Right ventricle myocardium inferior (tissue), 1 donor: ENCODE measurements at regions not wholly inside any gene's neighbourhood (a gene's known extent, or its start where the extent isn't known, plus 50 kb on each side); places are given as distances from the start of the nearest gene placed in this dataset.
"Not testable (repeated sequence)": the region's sequence is repeated elsewhere in the genome, so short reads cannot be mapped to it uniquely, and the experiment has no call there.

Source experiments
- ATAC-seq: fragments of 200-7000 bp; cut with Tn5 transposase; one replicate; pipeline ENCODE4 v1.9.1; 2020; ENCODE audit warnings: mild to moderate bottlenecking, moderate library complexity
- DNase-seq: peaks from one replicate; pipeline ENCODE4 v3.0.0; 2021; ENCODE audit errors: missing footprints
- intact Hi-C: fragments of 100-400 bp; cut with DNase I; formaldehyde crosslinking; loops from one replicate; pipeline ENCODE4 v1.11.0; 2022
- donor health status: DM: no; HTN: yes; CAD: no; lungs with severe emphysema.

DNA sequence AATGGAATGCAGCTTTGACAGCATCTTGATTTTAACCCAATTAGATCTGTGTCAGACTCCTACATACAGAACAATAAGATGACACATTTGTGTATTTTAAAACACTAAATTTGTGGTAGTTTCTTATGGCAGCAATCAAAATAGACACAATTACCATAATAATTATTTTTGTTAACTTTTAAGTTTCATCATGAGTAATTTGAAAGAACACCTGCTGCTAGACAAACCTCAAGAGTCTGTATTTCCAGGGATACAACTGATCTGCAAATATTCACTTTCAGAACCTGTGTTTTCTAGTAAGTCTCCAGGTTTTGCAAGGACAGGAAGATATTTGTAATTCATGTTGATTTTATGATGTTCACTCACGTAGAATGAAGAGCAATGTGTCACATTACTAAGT, 736.8 kb downstream of the DIPK2A start:
- DNase-seq = no peak
- no peak for ATAC-seq
- intact Hi-C loops = no loop called here

DNA sequence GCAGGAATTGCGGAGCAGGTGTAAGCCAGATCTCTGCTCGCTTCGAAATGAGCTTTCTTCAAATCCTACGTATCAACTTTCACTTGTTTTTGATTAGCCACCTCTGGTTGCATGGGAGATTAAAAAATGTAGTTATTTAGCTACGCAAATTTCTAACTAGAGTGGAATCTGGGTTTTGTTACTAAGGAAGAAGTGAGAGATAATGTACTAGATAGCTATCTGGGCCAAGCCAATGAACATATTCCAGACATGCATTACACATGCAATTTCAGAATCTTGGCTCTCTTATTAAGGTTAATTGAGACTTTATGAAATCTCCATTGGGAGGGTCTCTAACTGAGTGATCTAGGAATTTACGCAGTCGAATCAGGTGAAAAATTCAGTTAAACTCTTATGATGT, 765.7 kb downstream of the DIPK2A start:
- ATAC-seq (no peak), DNase-seq (no peak)
- intact Hi-C loops = no loop called here

DNA sequence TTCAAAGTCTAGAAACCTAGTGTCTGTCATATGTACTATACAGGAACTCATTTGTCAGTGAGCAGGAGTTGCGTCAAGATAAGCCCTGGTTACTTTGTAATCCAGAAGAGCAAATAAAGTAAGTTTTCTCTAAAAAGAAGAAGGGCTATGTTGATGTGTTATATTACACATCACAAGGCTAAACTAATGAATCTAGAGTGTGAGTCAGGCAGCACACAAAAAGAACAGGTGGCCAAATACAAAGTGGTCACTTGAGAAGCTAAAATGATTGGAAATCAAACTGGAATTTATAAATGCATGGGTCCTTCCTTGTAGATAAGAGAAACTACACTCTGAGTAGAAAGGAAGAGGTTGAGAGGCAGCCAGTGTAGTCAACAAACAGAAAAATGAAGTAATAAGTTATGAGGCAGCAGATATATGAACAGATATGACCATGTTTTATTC, 771.6 kb downstream of the DIPK2A start:
- intact Hi-C loops = no loop called here

DNA sequence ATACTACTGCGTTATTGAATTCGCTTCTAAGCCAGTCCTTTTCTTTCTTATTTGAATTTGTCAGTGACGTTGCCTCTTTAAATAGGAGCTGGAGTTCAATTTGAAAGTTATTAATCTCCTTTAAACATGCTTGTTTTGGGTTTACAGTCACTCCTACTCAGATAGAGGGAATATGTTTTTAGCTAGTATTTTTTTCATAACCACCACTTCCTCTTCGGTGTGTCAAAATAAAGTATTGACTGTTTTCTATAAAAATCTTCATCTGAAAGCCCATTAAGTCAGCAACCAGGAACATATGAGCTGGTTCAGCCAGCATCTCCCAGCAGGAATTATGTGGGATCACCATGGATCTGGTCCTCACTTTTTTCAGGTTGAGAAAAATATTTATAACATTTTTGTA, 772.9 kb downstream of the DIPK2A start:
- DNase-seq = no peak
- intact Hi-C loops = no loop called here
- ATAC-seq = no peak

More for the DNA sequence above, 771.6 kb downstream of the DIPK2A start:
- DNase-seq (no peak), ATAC-seq (no peak)

DNA sequence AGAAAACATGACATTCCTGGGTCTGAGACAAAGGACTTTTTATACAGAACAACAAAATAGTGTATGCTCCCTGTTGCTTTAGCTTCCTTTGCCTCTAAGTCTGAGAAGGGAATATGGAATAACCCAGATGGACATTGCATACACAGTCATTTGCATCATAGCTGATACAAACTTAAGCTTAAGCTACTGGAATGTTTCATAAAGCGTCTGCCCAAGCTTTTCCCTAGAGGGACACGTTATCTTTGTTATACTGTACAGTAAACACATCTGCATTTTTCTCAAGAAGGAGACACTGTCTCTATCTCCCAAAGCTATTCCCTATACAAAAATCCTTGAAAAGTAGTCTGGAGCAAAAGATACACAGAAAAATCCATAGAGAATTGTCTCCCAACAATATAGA, 775.0 kb downstream of the DIPK2A start:
- intact Hi-C loops = no loop called here
- DNase-seq (no peak), ATAC-seq (no peak)

DNA sequence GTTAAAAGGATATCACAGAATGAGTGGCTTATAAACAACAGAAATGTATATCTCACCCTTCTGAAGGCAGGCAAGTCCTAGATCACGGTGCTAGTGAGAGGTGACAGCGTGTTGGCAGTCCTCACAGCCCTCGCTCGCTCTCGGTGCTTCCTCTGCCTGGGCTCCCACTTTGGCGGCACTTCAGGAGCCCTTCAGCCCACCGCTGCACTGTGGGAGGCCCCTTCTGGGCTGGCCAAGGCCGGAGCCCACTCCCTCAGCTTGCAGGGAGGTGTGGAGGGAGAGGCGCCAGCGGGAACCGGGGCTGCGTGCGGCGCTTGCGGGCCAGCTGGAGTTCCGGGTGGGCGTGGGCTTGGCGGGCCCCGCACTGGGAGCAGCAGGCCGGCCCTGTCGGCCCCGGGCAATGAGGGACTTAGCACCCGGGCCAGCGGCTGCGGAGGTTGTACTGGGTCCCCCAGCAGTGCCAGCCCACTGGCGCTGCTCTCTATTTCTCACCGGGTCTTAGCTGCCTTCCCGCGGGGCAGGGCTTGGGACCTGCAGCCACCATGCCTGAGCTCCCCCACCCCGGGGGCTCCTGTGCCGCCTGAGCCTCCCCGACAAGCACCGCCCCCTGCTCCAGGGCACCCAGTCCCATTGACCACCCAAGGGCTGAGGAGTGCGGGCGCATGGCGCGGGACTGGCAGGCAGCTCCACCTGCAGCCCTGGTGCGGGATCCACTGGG, 778.1 kb downstream of the DIPK2A start:
- intact Hi-C loops, ATAC-seq, DNase-seq: not testable (repeated sequence)

DNA sequence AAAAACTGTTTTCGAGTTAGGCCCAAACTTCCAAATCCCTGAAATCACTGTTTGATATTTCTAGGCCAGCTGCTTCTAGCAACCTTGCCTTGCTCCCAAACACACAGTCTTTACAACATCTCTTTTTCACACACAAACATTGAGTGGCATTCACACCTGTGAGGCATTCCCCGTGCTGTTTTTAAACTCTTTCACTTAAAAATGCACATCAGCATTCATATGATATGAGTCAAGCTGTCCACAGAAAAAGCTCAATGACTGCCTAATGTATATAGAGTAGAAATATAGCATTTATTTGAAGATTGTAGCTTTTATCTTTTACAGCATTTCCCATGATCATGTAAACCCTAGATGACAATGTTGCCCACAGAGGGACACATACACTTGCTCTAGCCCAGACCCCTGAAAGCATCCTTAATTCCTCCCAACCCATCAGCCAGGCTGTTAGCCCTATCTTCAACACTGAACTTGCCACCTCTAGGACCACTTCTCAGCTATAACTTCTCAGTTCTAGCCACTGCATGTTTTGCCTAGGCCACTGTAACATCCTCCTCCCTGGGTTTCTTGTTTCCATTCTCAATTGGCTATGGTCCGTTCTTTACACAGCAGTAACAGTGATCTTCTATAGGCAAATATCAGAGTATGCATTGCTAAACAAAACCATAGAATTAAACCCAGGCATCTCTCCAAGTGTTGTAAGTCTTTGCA, 782.6 kb downstream of the DIPK2A start:
- DNase-seq = no peak
- intact Hi-C loops = no loop called here

DNA sequence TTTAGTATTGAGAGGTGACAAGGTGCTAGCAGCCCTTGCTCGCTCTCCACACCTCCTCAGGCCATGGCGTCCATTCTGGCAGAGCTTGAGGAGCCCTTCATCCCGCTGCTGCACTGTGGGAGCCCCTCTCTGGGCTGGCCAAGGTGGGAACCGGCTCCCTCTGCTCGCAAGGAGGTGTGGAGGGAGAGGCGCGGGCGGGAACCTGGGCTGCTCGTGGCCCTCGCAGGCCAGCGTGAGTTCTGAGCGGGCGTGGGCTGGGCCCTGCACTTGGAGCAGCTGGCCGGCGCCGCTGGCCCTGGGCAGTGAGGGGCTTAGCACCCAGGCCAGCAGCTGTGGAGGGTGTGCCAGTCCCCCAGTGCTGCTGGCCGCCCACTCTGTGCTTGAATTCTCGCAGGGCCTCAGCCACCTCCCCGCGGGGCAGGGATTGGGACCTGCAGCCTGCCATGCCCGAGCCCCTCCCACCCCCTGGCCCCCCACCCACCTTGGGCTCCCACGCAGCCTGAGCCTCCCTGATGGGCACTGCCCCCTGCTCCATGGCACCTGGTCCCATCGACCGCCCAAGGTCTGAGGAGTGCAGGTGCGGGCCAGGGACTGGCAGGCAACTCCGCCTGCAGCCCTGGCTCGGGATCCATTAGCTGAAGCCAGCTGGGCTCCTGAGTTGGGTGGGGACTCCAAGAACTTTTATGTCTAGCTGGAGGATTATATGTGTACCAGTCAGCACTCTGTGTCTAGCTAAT, 785.2 kb downstream of the DIPK2A start:
- ATAC-seq = no peak
- intact Hi-C loops = no loop called here
- no peak for DNase-seq

More for the DNA sequence above, 782.6 kb downstream of the DIPK2A start:
- no peak for ATAC-seq

DNA sequence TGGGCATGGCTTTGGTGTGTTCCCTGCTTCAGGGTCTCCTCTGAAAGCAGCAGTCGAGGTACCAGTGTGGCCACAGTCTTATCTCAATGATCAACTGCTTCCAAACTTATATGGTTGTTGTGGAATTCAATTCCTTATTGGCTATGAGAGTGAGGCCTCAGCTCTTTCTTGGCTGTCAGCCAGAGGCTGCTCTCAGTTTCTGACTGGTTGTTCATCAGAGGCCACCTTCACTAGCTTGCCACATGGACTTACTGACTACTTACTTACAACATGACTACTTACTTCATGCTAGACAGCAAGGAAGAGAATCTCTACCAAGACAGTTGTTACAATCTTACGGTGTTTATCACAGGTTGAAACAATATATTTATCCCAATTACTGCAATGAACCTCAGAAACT, 789.2 kb downstream of the DIPK2A start:
- DNase-seq = no peak
- intact Hi-C loops = no loop called here
- no peak for ATAC-seq

DNA sequence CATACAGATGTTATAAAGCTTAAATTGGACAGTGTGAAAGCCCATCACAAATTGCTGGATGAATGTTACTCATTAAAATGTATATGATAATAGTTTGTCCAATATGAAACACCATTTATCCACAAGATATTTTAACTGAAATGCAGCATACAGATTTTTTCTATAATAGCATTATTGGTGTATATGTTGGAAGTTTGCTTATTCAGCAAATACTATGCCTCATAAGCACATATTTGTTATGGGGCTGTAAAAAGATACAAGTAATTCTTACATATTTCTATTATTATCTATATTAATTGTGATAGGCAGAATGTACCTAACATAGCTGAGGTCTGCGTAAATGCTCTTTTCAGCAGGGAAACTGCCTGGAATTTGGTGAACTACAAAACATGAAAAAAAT, 790.5 kb downstream of the DIPK2A start:
- intact Hi-C loops = no loop called here
- ATAC-seq (no peak), DNase-seq (no peak)

DNA sequence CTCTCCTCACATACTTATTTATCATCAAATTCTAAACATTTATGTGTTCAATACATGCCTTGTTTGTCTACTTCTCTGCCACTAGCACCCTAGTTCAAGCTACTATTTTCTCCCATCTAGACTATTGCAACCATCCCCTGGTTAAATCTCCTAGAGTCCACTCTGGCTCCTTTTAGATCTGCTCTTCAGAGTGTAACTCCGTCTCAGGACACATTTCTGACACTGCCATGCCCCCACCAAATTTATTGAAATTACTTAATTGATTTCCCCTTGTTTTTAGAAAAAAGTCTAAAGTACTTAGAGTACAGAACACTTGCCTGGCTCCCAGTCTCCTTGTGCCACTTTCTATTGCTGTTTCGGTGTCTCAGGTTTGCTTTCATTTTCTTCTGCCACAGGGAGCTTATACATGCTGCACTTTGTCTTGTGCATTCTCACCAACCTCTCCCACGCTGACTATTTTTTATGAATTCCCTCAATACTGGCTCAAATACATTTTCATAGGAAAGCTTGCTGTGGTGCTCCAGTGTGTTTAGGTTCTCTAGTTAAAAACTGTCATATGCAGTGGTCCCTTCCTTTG, 792.3 kb downstream of the DIPK2A start:
- DNase-seq (no peak), ATAC-seq (no peak)
- intact Hi-C loops = no loop called here

DNA sequence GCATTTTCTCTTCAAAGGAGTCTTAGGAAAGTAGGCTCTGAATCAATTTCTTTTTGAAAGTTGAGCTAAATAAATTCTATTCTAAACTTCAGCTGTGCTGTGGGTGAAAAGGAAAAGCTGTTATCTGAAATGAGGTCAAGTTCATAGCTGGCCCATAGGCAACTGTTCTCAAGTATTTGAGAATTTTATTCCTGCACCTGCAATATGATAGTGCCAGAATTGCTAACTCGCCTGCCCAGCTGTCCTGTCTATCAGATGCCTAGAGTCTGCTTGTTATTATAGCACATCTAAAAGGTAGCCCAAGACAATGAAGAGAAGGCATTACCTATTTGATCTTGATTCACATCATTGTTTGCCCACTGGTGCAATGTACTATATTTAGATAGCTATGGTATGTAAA, 798.7 kb downstream of the DIPK2A start:
- intact Hi-C loops = no loop called here
- ATAC-seq = no peak

DNA sequence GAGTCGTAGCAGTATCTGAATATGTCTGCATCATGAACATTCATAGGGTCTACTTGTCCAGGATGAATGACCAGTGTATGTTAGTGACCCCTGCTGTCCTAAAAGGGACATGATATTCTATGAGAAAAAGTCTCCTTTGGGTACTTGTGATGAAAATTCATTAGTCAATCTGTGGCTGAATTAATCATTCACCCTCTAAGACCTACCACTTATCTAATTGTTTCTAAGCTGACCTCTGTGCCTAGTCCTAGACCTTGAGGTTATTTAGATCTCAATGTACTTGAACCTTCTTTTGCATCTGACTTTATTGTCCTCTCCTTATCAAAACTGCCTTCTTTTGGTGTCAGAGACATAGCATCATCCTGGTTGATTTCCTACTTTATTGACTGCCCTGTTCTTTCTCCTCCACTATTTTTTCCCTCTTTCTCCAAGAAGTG, 799.3 kb downstream of the DIPK2A start:
- intact Hi-C loops = no loop called here
- ATAC-seq (peak; percentile 60), DNase-seq (no peak)

More for the DNA sequence above, 798.7 kb downstream of the DIPK2A start:
- DNase-seq = no peak

DNA sequence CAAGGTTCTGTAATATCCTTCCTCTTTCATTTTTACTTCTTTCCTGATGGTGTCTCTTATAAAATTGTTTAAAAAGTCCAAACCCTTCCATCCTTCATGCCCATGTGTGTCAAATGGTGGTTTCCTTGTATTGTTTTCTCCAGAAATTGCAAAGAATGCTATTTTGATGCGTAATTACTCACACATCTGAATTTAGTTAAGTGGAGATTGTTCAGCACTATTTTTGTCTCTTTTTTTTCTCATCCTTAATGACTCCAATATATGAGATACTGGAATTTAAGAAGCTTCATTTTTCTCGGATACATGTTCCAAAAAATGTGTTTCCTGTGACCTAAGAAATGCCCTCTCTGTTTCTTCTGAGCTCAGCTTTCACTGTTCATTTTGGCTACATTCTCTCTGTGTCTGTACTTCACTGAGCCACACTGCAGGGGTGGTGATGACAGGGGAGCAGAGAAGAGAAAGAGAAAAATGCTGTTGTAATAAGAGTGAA, 799.8 kb downstream of the DIPK2A start:
- ATAC-seq = peak; percentile 54
- intact Hi-C loops = no loop called here

DNA sequence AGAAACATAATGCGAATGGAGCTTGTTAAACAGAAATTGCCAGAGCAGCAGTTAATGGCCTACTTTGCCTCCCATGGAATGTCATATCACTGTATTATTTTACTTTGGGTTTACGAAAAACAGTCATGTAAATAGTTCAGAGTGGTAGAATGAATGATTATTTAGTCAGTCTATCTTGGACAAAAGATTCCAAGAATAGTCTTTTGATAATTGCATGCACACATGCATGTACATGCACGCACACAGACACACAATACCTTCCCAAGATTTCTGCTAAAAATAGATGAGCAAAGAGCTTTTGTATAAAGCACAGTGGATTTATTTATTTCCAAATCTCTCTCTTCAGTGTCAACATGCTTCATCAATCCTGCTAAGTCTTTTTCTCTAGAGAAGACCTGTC, 800.7 kb downstream of the DIPK2A start:
- DNase-seq = no peak
- intact Hi-C loops = no loop called here
- no peak for ATAC-seq

More for the DNA sequence above, 799.8 kb downstream of the DIPK2A start:
- no peak for DNase-seq

DNA sequence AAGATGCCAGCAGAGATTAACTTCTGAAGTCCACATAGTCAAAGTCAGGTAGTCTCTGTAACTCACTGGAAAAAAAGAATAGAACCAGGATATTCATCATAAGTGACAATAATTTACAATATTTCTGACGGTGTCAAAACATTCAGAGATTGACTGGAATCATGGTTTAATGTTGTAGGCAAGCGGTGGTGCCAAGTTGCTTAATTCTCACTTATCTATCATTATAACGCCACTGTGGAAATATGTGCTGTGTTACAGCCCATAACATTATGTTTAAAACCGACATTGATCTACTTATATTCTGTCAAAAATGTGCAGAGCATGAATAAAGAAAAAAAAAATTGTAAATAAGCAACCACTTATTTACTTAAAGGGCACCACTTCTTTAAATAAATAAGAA, 801.7 kb downstream of the DIPK2A start:
- intact Hi-C loops = no loop called here
- ATAC-seq (no peak), DNase-seq (no peak)

DNA sequence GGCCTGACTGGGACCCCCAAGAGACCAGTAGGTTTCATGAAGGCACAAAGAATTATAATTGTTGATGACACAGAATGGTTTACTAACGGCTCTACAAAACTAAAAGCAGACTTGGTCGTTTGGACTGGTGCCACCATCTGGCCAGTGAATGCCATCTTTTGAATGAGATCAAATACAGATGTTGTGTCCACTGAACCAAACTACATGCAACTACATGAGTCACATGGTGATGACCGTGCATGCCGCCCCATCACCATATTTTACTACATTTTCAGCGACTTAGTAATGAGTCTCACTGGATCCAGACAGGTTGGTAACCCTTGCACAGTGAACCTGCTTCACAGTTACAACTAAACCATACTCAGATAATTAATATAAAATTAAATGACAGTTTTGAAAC, 803.3 kb downstream of the DIPK2A start:
- no peak for ATAC-seq
- intact Hi-C loops = no loop called here
- DNase-seq = no peak

DNA sequence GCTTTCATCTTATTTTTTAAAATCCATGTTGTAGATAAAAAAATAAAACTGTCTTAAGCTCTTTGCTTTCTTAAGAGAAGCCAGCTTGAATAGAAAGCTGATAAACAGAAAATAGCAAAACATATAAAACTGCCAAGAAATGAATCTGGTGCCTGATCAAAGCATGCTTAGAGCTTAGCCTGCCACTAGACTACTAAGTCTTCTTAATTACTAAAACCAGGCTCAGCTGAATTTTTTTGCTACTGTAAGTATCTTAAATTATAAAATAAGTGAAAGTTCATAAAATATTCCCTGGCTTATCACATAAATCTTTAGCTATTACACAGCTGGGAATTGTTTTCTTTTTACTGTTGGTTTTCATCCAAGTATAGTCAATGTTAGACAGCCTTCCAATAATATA, 803.9 kb downstream of the DIPK2A start:
- intact Hi-C loops = no loop called here
- DNase-seq (no peak), ATAC-seq (no peak)

DNA sequence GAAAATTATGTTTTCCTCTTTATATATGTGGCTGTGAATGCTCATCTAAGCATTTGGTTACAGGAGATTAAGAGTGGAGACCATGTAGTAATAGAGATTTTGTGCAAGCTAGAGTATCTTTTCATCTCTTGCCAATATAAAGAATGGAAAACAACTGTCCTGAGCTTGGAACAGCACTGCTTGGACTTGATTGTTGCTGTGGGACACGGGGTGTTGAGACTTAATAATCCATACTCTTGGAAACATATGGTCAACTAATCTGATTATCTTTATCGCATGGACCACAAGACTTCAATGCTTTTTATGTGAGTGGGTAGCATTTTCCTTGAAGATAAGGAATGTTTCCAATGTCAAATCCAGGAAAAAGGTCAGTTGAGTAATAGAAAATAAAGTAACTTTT, 806.3 kb downstream of the DIPK2A start:
- no peak for ATAC-seq
- DNase-seq = no peak
- intact Hi-C loops = no loop called here
